ENCODE measurements at regions not wholly inside any gene's neighbourhood (a gene's known extent, or its start where the extent isn't known, plus 50 kb on each side); places are given as distances from the start of the nearest gene placed in this dataset.

- H3K14ac ChIP-seq (ENCODE audit: insufficient read length) = no peak overlapping the region
- no peak overlapping the region for H2BK20ac ChIP-seq (ENCODE audit: low read length)
- no peak overlapping the region for H3K23ac ChIP-seq (ENCODE audit: insufficient read length)
- no peaks in the 10 kb centered on the region for H3K36me3 ChIP-seq (ENCODE audit: control insufficient read depth in 2 of 4, insufficient read depth in 4 of 4, low read length in 3 of 4)
- ChIA-PET CTCF (ENCODE audit: partially characterized antibody) (no interaction called here), POLR2A (ENCODE audit: partially characterized antibody) (no interaction called here)
- FAIRE-seq (no peak), DNase-seq (ENCODE audit: low read depth in 1 of 2, low spot score in 2 of 2) (no peak)
- H3K56ac ChIP-seq (replicated peaks; ENCODE audit: insufficient read length, low read depth, low read length) = no peak overlapping the region
- H2BK120ac ChIP-seq (replicated peaks; ENCODE audit: low read depth, low read length) = no peak overlapping the region
- H3K9ac ChIP-seq (replicated peaks in 1 of 4; ENCODE audit: extremely low read depth in 1 of 4, low read depth in 3 of 4, low read length in 3 of 4) = no peak overlapping the region
- H3K9me3 ChIP-seq (ENCODE audit: insufficient read depth in 2 of 2, low read depth in 1 of 2, low read length in 1 of 2) = no peaks in the 10 kb centered on the region
- no peak overlapping the region for H2AK5ac ChIP-seq (ENCODE audit: low read depth, low read length)
- no peaks in the 10 kb centered on the region for H3K79me2 ChIP-seq (ENCODE audit: control insufficient read depth in 1 of 2, insufficient read depth in 2 of 2, low read length in 2 of 2)
- H2AFZ ChIP-seq (ENCODE audit: low read length) = no peak overlapping the region
- no peak overlapping the region for H4K5ac ChIP-seq (ENCODE audit: insufficient read length, low read depth, low read length)
- no peak overlapping the region for H2BK5ac ChIP-seq (ENCODE audit: low read depth, low read length)
- H3K23me2 ChIP-seq (ENCODE audit: low read depth, low read length) = no peaks in the 10 kb centered on the region
- H4K8ac ChIP-seq (ENCODE audit: extremely low read depth, insufficient read depth, low read length) = no peak overlapping the region
- no peak overlapping the region for H2BK15ac ChIP-seq (ENCODE audit: low read length)
- peaks cover 0 to 5% (median 2%) of the 10 kb centered on the region in 4 experiments; a peak in 3 of 7 replicates for H3K4me1 ChIP-seq (replicated peaks in 1 of 4; ENCODE audit: control insufficient read depth in 3 of 4, insufficient read depth in 4 of 4, low read length in 3 of 4)
- no peaks in the 10 kb centered on the region for H3K79me1 ChIP-seq (ENCODE audit: low read depth, low read length)
- no peaks in the 10 kb centered on the region for H4K20me1 ChIP-seq (replicated peaks in 1 of 2; ENCODE audit: control insufficient read depth in 1 of 2, insufficient read depth in 2 of 2, low read length in 2 of 2)
- H3K27ac ChIP-seq (ENCODE audit: low read depth, low read length) = no peak overlapping the region
- no peaks in the 10 kb centered on the region for H3K27me3 ChIP-seq (replicated peaks in 1 of 4; ENCODE audit: control insufficient read depth in 3 of 4, extremely low read depth in 1 of 4, insufficient read depth in 3 of 4, low read length in 3 of 4)
- H3K18ac ChIP-seq (ENCODE audit: extremely low read depth, low read length) = no peak overlapping the region
- no peak overlapping the region for H3K4me2 ChIP-seq (ENCODE audit: insufficient read depth in 1 of 2, low read depth in 2 of 2, low read length in 2 of 2)
- H4K91ac ChIP-seq (replicated peaks; ENCODE audit: insufficient read length, low read length) = no peak overlapping the region
- H3K4ac ChIP-seq (replicated peaks; ENCODE audit: insufficient read length, low read depth, low read length) = no peak overlapping the region
- no peak overlapping the region for H2BK12ac ChIP-seq (ENCODE audit: low read depth, low read length)
- no peak overlapping the region for H3K4me3 ChIP-seq (ENCODE audit: extremely low read depth in 1 of 4, insufficient read depth in 2 of 4, low read depth in 3 of 4, low read length in 4 of 4)
- TF ChIP-seq YY1 (IDR thresholded peaks at IDR 0.05; ENCODE audit: low read depth, low read length) (no peak), EP300 (IDR thresholded peaks at IDR 0.05; ENCODE audit: borderline replicate concordance in 1 of 2, low read depth in 2 of 2, low read length in 2 of 2) (no peak), NRF1 (IDR thresholded peaks at IDR 0.05; ENCODE audit: low read depth, low read length) (no peak), SP4 (IDR thresholded peaks at IDR 0.05; ENCODE audit: low read length) (no peak), MAFK (IDR thresholded peaks at IDR 0.05; ENCODE audit: low read depth, low read length) (no peak), BRCA1 (IDR thresholded peaks at IDR 0.05; ENCODE audit: low read depth, low read length) (no peak), CHD1 (IDR thresholded peaks at IDR 0.05; ENCODE audit: low read depth, low read length) (no peak), CTBP2 (IDR thresholded peaks at IDR 0.05; ENCODE audit: borderline replicate concordance, insufficient read depth, insufficient read length, low read length) (no peak), TAF1 (IDR thresholded peaks at IDR 0.05; ENCODE audit: low read depth, low read length) (no peak), TCF12 (IDR thresholded peaks at IDR 0.05; ENCODE audit: low read depth, low read length) (no peak), CTCF (IDR thresholded peaks at IDR 0.05; ENCODE audit: control extremely low read depth in 1 of 3, insufficient read depth in 1 of 3, low read depth in 1 of 3, low read length in 3 of 3) (no peak), CBX8 (IDR thresholded peaks at IDR 0.05; ENCODE audit: borderline replicate concordance, low read depth, low read length) (no peak), TBP (IDR thresholded peaks at IDR 0.05; ENCODE audit: low read depth, low read length) (no peak), CEBPB (IDR thresholded peaks at IDR 0.05; ENCODE audit: low read depth, low read length) (no peak), NANOG (IDR thresholded peaks at IDR 0.05; ENCODE audit: insufficient read depth, low read depth, low read length, poor library complexity, severe bottlenecking) (no peak)
Measured at GRCh38 chr5:52275639-52276038, 512.1 kb upstream of the ITGA1 start.

Data from H1 (cell line).